B cell (primary cell): ENCODE measurements at regions not wholly inside any gene's neighbourhood (a gene's known extent, or its start where the extent isn't known, plus 50 kb on each side); places are given as distances from the start of the nearest gene placed in this dataset.
"Not testable (repeated sequence)": the region's sequence is repeated elsewhere in the genome, so short reads cannot be mapped to it uniquely, and the experiment has no call there.

Source experiments
- ATAC-seq: fragments of 200-7000 bp; cut with Tn5 transposase; one replicate; pipeline ENCODE4 v1.10.0; 2021; ENCODE audit warnings: low read depth, mild to moderate bottlenecking, moderate number of reproducible peaks, moderate library complexity
- CTCF ChIA-PET: fragments of 350-600 bp; sonication (Branson Sonifier 250); formaldehyde crosslinking; loops from one replicate; lab custom pipeline; 2021; ENCODE audit warnings: antibody characterized with exemption, inconsistent platforms; lab: Charles Lee
- POLR2A ChIA-PET: fragments of 350-600 bp; sonication (Branson Sonifier 250); formaldehyde crosslinking; loops from one replicate; lab custom pipeline; 2021; ENCODE audit warnings: antibody characterized with exemption; lab: Charles Lee
- DNase-seq: peaks from one replicate; pipeline ENCODE4 v3.0.0; 2013
- H2AFZ ChIP-seq: 2 replicates; pipeline ENCODE4 v1.6.1; 2012; ENCODE audit warnings: mild to moderate bottlenecking, low read depth, low read length; ENCODE audit not compliant: insufficient read depth, poor library complexity, severe bottlenecking
- H3K27ac ChIP-seq, 2 donors: 1 replicate in 1 of 2; 2 replicates in 1 of 2; pipeline ENCODE4 v1.5.1; 2012 to 2013; ENCODE audit warnings: low read length in 2 of 2, mild to moderate bottlenecking in 2 of 2, moderate library complexity in 1 of 2
- H3K27me3 ChIP-seq, 4 experiments: fragments of 200-600 bp in 1 of 4; sonication (generic) in 1 of 4; replicated peaks in 1 of 4; 1 replicate in 2 of 4; 2 replicates in 2 of 4; pipeline versions ENCODE4 v1.6.1 to v1.7.0; 2013 to 2016; ENCODE audit warnings: low read length in 3 of 4, mild to moderate bottlenecking in 2 of 4, mixed read lengths in 1 of 4, moderate library complexity in 1 of 4; ENCODE audit not compliant: insufficient read depth in 4 of 4, control insufficient read depth in 3 of 4; ENCODE audit errors: control extremely low read depth in 1 of 4
- H3K36me3 ChIP-seq, 2 experiments: replicated peaks in 1 of 2; 1 replicate in 1 of 2; 2 replicates in 1 of 2; pipeline versions ENCODE4 v1.6.1 to v1.7.1; 2013; ENCODE audit warnings: low read length in 1 of 2; ENCODE audit not compliant: insufficient read depth in 2 of 2, control insufficient read depth in 1 of 2; ENCODE audit errors: control extremely low read depth in 1 of 2, extremely low read depth in 1 of 2
- H3K4me1 ChIP-seq, 2 donors: fragments of 200-600 bp in 1 of 2; sonication (generic) in 1 of 2; 1 replicate in 1 of 2; 2 replicates in 1 of 2; pipeline versions ENCODE4 v1.5.1 to v1.6.1; 2013 to 2017; ENCODE audit warnings: low read length in 2 of 2; ENCODE audit not compliant: control insufficient read depth in 2 of 2, insufficient read depth in 2 of 2
- H3K4me2 ChIP-seq: replicated peaks from 2 replicates; pipeline ENCODE3; 2012; ENCODE audit warnings: mild to moderate bottlenecking, low read depth, low read length; ENCODE audit not compliant: poor library complexity, severe bottlenecking
- H3K4me3 ChIP-seq, 5 experiments: fragments of 200-600 bp in 1 of 5; sonication (generic) in 1 of 5; 1 replicate in 3 of 5; 2 replicates in 2 of 5; pipeline versions ENCODE4 v1.5.1 to v1.7.0; 2011 to 2016; ENCODE audit warnings: low read length in 4 of 5, mild to moderate bottlenecking in 4 of 5, low read depth in 2 of 5, control low read depth in 1 of 5, moderate library complexity in 1 of 5; ENCODE audit not compliant: insufficient read depth in 1 of 5; ENCODE audit errors: control extremely low read depth in 1 of 5, extremely low read depth in 1 of 5
- H3K79me2 ChIP-seq: fragments of 200-600 bp; sonication (generic); one replicate; pipeline ENCODE4 v1.6.0; 2016; ENCODE audit warnings: low read length; ENCODE audit not compliant: control insufficient read depth, insufficient read depth
- H3K9ac ChIP-seq: fragments of 200-600 bp; sonication (generic); 2 replicates; pipeline ENCODE4 v1.6.1; 2017; ENCODE audit warnings: mild to moderate bottlenecking, low read length, moderate library complexity
- H3K9me3 ChIP-seq, 3 donors: one replicate each; pipeline versions ENCODE4 v1.6.1 to v1.7.1; 2013; ENCODE audit warnings: low read length in 2 of 3; ENCODE audit not compliant: control insufficient read depth in 2 of 3, insufficient read depth in 1 of 3; ENCODE audit errors: control extremely low read depth in 1 of 3
- H4K20me1 ChIP-seq: 2 replicates; pipeline ENCODE4 v1.6.0; 2012; ENCODE audit warnings: mild to moderate bottlenecking, low read length; ENCODE audit not compliant: insufficient read depth, control insufficient read depth, poor library complexity, severe bottlenecking
- H3K27ac Mint-ChIP-seq: one replicate; pipeline ENCODE4 v1.8.0; 2021; ENCODE audit warnings: mixed read lengths
- H3K27me3 Mint-ChIP-seq: one replicate; pipeline ENCODE4 v1.8.0; 2021; ENCODE audit warnings: mixed read lengths
- H3K4me1 Mint-ChIP-seq: one replicate; pipeline ENCODE4 v1.8.0; 2021; ENCODE audit warnings: mixed read lengths
- H3K4me3 Mint-ChIP-seq: one replicate; pipeline ENCODE4 v1.8.0; 2021; ENCODE audit warnings: mixed read lengths
- H3K9me3 Mint-ChIP-seq: one replicate; pipeline ENCODE4 v1.8.0; 2022; ENCODE audit warnings: mixed read lengths; ENCODE audit not compliant: insufficient read depth
- CTCF ChIP-seq: fragments of 200-600 bp; IDR thresholded peaks from one replicate; pipeline ENCODE4 v1.8.0; 2022; ENCODE audit warnings: antibody characterized with exemption, mild to moderate bottlenecking
- EZH2 ChIP-seq: IDR thresholded peaks from 2 replicates; pipeline ENCODE4 v1.6.1; 2012; ENCODE audit warnings: borderline replicate concordance, low read depth, mild to moderate bottlenecking, moderate library complexity, low read length; ENCODE audit not compliant: insufficient read depth, poor library complexity, severe bottlenecking
- WGBS: methylation state at CpG from one replicate; pipeline ENCODE4 v1.1.5; 2013; ENCODE audit warnings: missing lambda C conversion rate; ENCODE audit not compliant: insufficient coverage; 5-methylcytosine and 5-hydroxymethylcytosine counted together
- intact Hi-C: fragments of 100-400 bp; cut with micrococcal nuclease; formaldehyde crosslinking; loops from one replicate; pipeline ENCODE4 v1.10.0; 2022

GRCh38 chr3:13137941-13138832 is 65.0 kb upstream of the IQSEC1 start:
- no peak overlapping the region for H3K27ac ChIP-seq
- no peak overlapping the region for H3K27ac Mint-ChIP-seq
- H3K9me3 ChIP-seq = peaks cover 0 to 8% (median 0%) of the 10 kb centered on the region in 3 donors
- H3K9me3 Mint-ChIP-seq = no peaks in the 10 kb centered on the region
- H3K4me1 Mint-ChIP-seq = no peaks in the 10 kb centered on the region
- ATAC-seq = no peak
- no peaks in the 10 kb centered on the region for H3K4me1 ChIP-seq
- no peak for DNase-seq
- POLR2A ChIA-PET = interaction anchor here (0.6 kb wide), 1 partner anchor 380 kb away, joined by 3 read pairs; no protein-coding TSS in a partner anchor
- no peaks in the 10 kb centered on the region for H4K20me1 ChIP-seq
- no peak overlapping the region for H3K9ac ChIP-seq
- intact Hi-C loops = no loop called here
- H3K4me3 Mint-ChIP-seq = no peak overlapping the region
- peaks cover 0 to 18% (median 3%) of the 10 kb centered on the region in 4 experiments for H3K27me3 ChIP-seq
- no peaks in the 10 kb centered on the region for H3K36me3 ChIP-seq
- no peak overlapping the region for H3K4me3 ChIP-seq
- H3K27me3 Mint-ChIP-seq = peaks cover 40% of the 10 kb centered on the region
- H3K79me2 ChIP-seq = no peaks in the 10 kb centered on the region
- WGBS = 77% methylated on average over 15 of the region's 18 CpGs
- no peak overlapping the region for H3K4me2 ChIP-seq
- no peak overlapping the region for H2AFZ ChIP-seq
- CTCF ChIA-PET = no interaction called here
- TF ChIP-seq CTCF = no peak
- TF ChIP-seq EZH2 = no peak

DNA sequence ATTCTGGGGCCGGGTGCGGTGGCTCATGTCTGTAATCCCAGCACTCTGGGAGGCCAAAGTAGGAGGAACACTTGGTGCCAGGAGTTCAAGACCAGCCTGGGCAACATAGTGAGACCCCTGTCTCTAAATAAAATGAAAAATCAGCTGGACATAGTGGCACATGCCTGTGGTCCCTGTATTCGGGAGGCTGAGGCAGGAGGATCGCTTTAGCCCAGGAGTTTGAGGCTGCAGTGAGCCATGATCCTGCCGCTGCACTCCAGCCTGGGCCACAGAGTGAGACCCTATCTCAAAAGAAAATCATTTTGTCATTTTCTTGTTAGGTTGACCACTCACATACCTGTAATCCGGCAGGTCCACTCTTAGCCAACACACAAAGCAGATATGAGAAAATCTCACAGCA is 63.6 kb upstream of the IQSEC1 start:
- POLR2A ChIA-PET, H3K4me1 Mint-ChIP-seq, H3K9me3 Mint-ChIP-seq, H3K79me2 ChIP-seq, H3K36me3 ChIP-seq, H2AFZ ChIP-seq, CTCF ChIA-PET, H3K4me2 ChIP-seq, H3K9me3 ChIP-seq, H3K9ac ChIP-seq, ATAC-seq, DNase-seq, H3K4me3 Mint-ChIP-seq, H3K4me3 ChIP-seq, intact Hi-C loops, H3K27ac ChIP-seq, H4K20me1 ChIP-seq, H3K27ac Mint-ChIP-seq, H3K4me1 ChIP-seq: not testable (repeated sequence)
- peaks cover 0 to 19% (median 3%) of the 10 kb centered on the region in 4 experiments for H3K27me3 ChIP-seq
- WGBS = 94% methylated on average over 5 of the region's 6 CpGs
- peaks cover 40% of the 10 kb centered on the region for H3K27me3 Mint-ChIP-seq
